ENCODE measurements at regions not wholly inside any gene's neighbourhood (a gene's known extent, or its start where the extent isn't known, plus 50 kb on each side); places are given as distances from the start of the nearest gene placed in this dataset.

- TF ChIP-seq ZBTB33 (CRISPR knock-in tag; IDR thresholded peaks at IDR 0.05) (no peak), ZNF629 (CRISPR knock-in tag; conservative IDR thresholded peaks at IDR 0.05) (no peak)
Observed at GRCh38 chr6:79302341-79302740, 67.9 kb upstream of the HMGN3 start.

Measured in HepG2 (cell line).